SK-N-MC (cell line): ENCODE measurements at regions not wholly inside any gene's neighbourhood (a gene's known extent, or its start where the extent isn't known, plus 50 kb on each side); places are given as distances from the start of the nearest gene placed in this dataset.

Experiments used
- EZH2 ChIP-seq: fragments of 200-600 bp; sonication (generic); IDR thresholded peaks from one replicate; pipeline ENCODE4 v1.6.1; 2017; ENCODE audit warnings: antibody characterized with exemption
- POLR2AphosphoS5 ChIP-seq: IDR thresholded peaks from 2 replicates; pipeline ENCODE4 v1.6.1; 2012; ENCODE audit warnings: mild to moderate bottlenecking, low read depth, low read length, borderline replicate concordance

- no peak for TF ChIP-seq EZH2
- TF ChIP-seq POLR2AphosphoS5: no peak
Measured at GRCh38 chr13:44302233-44302632, 71.4 kb upstream of the SERP2 start.
